HuH-7 (cell line): ENCODE measurements at regions not wholly inside any gene's neighbourhood (a gene's known extent, or its start where the extent isn't known, plus 50 kb on each side); places are given as distances from the start of the nearest gene placed in this dataset.

Experiments used
- DNase-seq: peaks from one replicate; pipeline ENCODE4 v3.0.0; 2011; ENCODE audit warnings: low spot score

- no peak for DNase-seq
These were observed 269.8 kb upstream of the HDAC4 start for GRCh38 chr2:239670463-239671120.

GRCh38 chr2:239669899-239670460, 269.2 kb upstream of the HDAC4 start:
- DNase-seq = no peak

GRCh38 chr2:239669181-239669898, 268.5 kb upstream of the HDAC4 start:
- no peak for DNase-seq

GRCh38 chr2:239668651-239669050, 267.8 kb upstream of the HDAC4 start:
- no peak for DNase-seq

- DNase-seq = no peak
These were observed 267.2 kb upstream of the HDAC4 start for GRCh38 chr2:239668042-239668441.

GRCh38 chr2:239667431-239667985, 266.7 kb upstream of the HDAC4 start:
- DNase-seq = no peak

- no peak for DNase-seq
These were observed 266.1 kb upstream of the HDAC4 start for GRCh38 chr2:239666855-239667376.

GRCh38 chr2:239666053-239666854, 265.4 kb upstream of the HDAC4 start:
- no peak for DNase-seq

GRCh38 chr2:239664216-239664810, 263.5 kb upstream of the HDAC4 start:
- DNase-seq = no peak

GRCh38 chr2:239663364-239663924, 262.6 kb upstream of the HDAC4 start:
- DNase-seq = no peak

GRCh38 chr2:239662413-239663120, 261.7 kb upstream of the HDAC4 start:
- no peak for DNase-seq

- DNase-seq = no peak
These were observed 260.8 kb upstream of the HDAC4 start for GRCh38 chr2:239661334-239662312.

GRCh38 chr2:239660390-239661230, 259.8 kb upstream of the HDAC4 start:
- no peak for DNase-seq

GRCh38 chr2:239657992-239658391, 257.2 kb upstream of the HDAC4 start:
- no peak for DNase-seq

- DNase-seq = no peak
These were observed 256.4 kb upstream of the HDAC4 start for GRCh38 chr2:239657236-239657635.

- DNase-seq = no peak
These were observed 253.4 kb upstream of the HDAC4 start for GRCh38 chr2:239654266-239654665.

- no peak for DNase-seq
These were observed 251.0 kb upstream of the HDAC4 start for GRCh38 chr2:239651859-239652258.

- no peak for DNase-seq
These were observed 249.9 kb upstream of the HDAC4 start for GRCh38 chr2:239650674-239651073.

GRCh38 chr2:239649309-239649708, 248.5 kb upstream of the HDAC4 start:
- DNase-seq = no peak
